Thyroid gland (tissue), 4 donors: ENCODE measurements at regions not wholly inside any gene's neighbourhood (a gene's known extent, or its start where the extent isn't known, plus 50 kb on each side); places are given as distances from the start of the nearest gene placed in this dataset.

ENCODE experiments used
- DNase-seq, 2 donors: peaks; one replicate each; pipeline ENCODE4 v3.0.0-alpha.2; 2019
- H3K27ac ChIP-seq, 3 donors: fragments of 200-600 bp; sonication (generic); 1 replicate in 2 of 3; 2 replicates in 1 of 3; pipeline ENCODE4 v1.5.1; 2016 to 2019; ENCODE audit warnings: mild to moderate bottlenecking in 1 of 3, moderate library complexity in 1 of 3
- H3K27me3 ChIP-seq: fragments of 200-600 bp; sonication (generic); one replicate; pipeline ENCODE4 v1.5.1; 2019
- H3K36me3 ChIP-seq, 2 donors: fragments of 200-600 bp; sonication (generic); one replicate each; pipeline ENCODE4 v1.5.1; 2016 to 2019
- H3K4me1 ChIP-seq, 2 donors: fragments of 200-600 bp; sonication (generic); one replicate each; pipeline ENCODE4 v1.5.1; 2017 to 2019
- H3K4me3 ChIP-seq, 3 donors: fragments of 200-600 bp; sonication (generic); replicated peaks in 1 of 3; 1 replicate in 2 of 3; 2 replicates in 1 of 3; pipeline ENCODE4 v1.5.1; 2016; ENCODE audit warnings: mild to moderate bottlenecking in 1 of 3
- H3K9me3 ChIP-seq: fragments of 200-600 bp; sonication (generic); one replicate; pipeline ENCODE4 v1.5.1; 2017
- CTCF ChIP-seq, 6 experiments: fragments of 200-600 bp in 3 of 6; fragments of 450-650 bp in 3 of 6; sonication (generic) in 3 of 6; IDR thresholded peaks; one replicate each; pipeline ENCODE4 v1.5.1; 2016 to 2019; ENCODE audit warnings: antibody characterized with exemption in 6 of 6, mild to moderate bottlenecking in 2 of 6, inconsistent platforms in 1 of 6, moderate library complexity in 1 of 6
- POLR2A ChIP-seq, 2 donors: fragments of 450-650 bp; IDR thresholded peaks; one replicate each; pipeline ENCODE4 v1.6.1; 2017; ENCODE audit warnings: antibody characterized with exemption in 2 of 2, mild to moderate bottlenecking in 2 of 2, moderate library complexity in 1 of 2
- WGBS, 2 donors: methylation state at CpG; one replicate each; pipeline ENCODE4 v1.1.5; 2017; 5-methylcytosine and 5-hydroxymethylcytosine counted together
- intact Hi-C: fragments of 100-400 bp; cut with DNase I; formaldehyde crosslinking; loops from one replicate; pipeline ENCODE4 v1.15.1; 2023

- Histone ChIP-seq H3K9me3 (no peaks in the 10 kb centered on the region), H3K36me3 (no peaks in the 10 kb centered on the region), H3K4me3 (no peak overlapping the region), H3K4me1 (no peaks in the 10 kb centered on the region), H3K27me3 (no peaks in the 10 kb centered on the region), H3K27ac (no peak overlapping the region)
- WGBS, 2 donors, result 76 to 82% methylated on average over 2 of the region's 2 CpGs
- TF ChIP-seq CTCF (IDR thresholded peaks at IDR 0.05), result no peak
- TF ChIP-seq POLR2A (IDR thresholded peaks at IDR 0.05), result no peak
- DNase-seq, result no peak
- intact Hi-C loops, result no loop called here
Measured at GRCh38 chr7:12911053-12911452, 223.6 kb downstream of the ARL4A start.

GRCh38 chr7:12913002-12913401 is 225.6 kb downstream of the ARL4A start:
- intact Hi-C loops, result no loop called here
- no peak for DNase-seq
- no peaks in the 10 kb centered on the region for H3K36me3 ChIP-seq
- H3K4me3 ChIP-seq, result no peak overlapping the region
- H3K27ac ChIP-seq, result no peak overlapping the region
- WGBS, 2 donors, result 40 to 47% methylated on average over 3 of the region's 3 CpGs
- no peaks in the 10 kb centered on the region for H3K4me1 ChIP-seq
- no peaks in the 10 kb centered on the region for H3K27me3 ChIP-seq
- H3K9me3 ChIP-seq, result no peaks in the 10 kb centered on the region
- no peak for TF ChIP-seq CTCF (IDR thresholded peaks at IDR 0.05)
- no peak for TF ChIP-seq POLR2A (IDR thresholded peaks at IDR 0.05)

DNA sequence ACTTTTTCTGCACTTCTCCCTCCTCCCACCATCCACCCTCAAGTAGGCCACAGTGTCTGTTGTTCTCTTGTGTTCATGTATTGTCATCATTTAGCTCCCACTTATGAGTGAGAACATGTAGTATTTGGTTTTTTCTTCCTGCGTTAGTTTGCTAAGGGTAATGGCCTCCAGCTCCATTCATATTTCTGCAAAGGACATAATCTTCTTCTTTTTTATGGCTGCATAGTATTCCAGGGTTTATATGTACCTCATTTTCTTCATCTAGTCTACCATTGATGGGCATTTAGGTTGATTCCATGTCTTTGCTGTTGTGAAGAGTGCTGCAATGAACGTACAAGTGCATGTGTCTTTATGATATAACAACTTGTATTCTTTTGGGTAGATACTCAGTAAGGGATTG is 230.4 kb downstream of the ARL4A start:
- H3K27me3 ChIP-seq, result no peaks in the 10 kb centered on the region

GRCh38 chr7:12921751-12922345 is 234.4 kb downstream of the ARL4A start:
- no peaks in the 10 kb centered on the region for H3K27me3 ChIP-seq
- no peaks in the 10 kb centered on the region for H3K4me1 ChIP-seq
- no peak for TF ChIP-seq POLR2A (IDR thresholded peaks at IDR 0.05)
- no peak for TF ChIP-seq CTCF (IDR thresholded peaks at IDR 0.05)
- H3K36me3 ChIP-seq, result no peaks in the 10 kb centered on the region
- H3K27ac ChIP-seq, result no peak overlapping the region
- 60% methylated on average over 5 of the region's 5 CpGs for WGBS, 2 donors
- H3K4me3 ChIP-seq, result no peak overlapping the region
- intact Hi-C loops, result no loop called here
- no peak for DNase-seq
- H3K9me3 ChIP-seq, result no peaks in the 10 kb centered on the region

More for the DNA sequence above, 230.4 kb downstream of the ARL4A start:
- intact Hi-C loops, result no loop called here
- H3K27ac ChIP-seq, result no peak overlapping the region
- TF ChIP-seq CTCF (IDR thresholded peaks at IDR 0.05), result no peak
- TF ChIP-seq POLR2A (IDR thresholded peaks at IDR 0.05), result no peak
- H3K36me3 ChIP-seq, result no peaks in the 10 kb centered on the region
- H3K4me1 ChIP-seq, result no peaks in the 10 kb centered on the region
- no peaks in the 10 kb centered on the region for H3K9me3 ChIP-seq
- no peak overlapping the region for H3K4me3 ChIP-seq
- 93 to 95% methylated on average over 2 of the region's 2 CpGs for WGBS, 2 donors
- DNase-seq, result no peak

DNA sequence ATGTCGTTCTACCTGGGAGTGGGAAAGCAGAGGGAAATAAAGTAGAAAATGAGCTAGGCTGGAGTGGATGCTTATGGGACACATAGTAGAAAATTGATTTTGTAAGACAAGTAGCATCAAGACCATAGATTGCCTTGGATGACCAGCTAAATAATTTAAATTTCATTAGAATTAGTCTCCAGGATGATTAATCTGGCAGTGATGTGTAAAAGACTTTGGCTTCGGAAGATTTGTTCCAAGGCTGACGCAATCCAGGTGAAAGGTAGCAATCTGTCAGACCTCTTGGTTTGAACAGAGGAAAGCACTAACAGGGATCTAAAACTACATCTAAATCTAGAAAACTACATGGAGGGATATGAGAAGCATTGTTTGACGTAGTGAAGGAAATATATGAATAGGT is 236.5 kb downstream of the ARL4A start:
- TF ChIP-seq POLR2A (IDR thresholded peaks at IDR 0.05) (no peak), CTCF (IDR thresholded peaks at IDR 0.05) (no peak)
- no peaks in the 10 kb centered on the region for H3K9me3 ChIP-seq
- DNase-seq, result no peak
- 91 to 94% methylated on average over 4 of the region's 4 CpGs for WGBS, 2 donors
- H3K36me3 ChIP-seq, result no peaks in the 10 kb centered on the region
- intact Hi-C loops, result no loop called here
- no peak overlapping the region for H3K27ac ChIP-seq
- no peak overlapping the region for H3K4me3 ChIP-seq
- H3K27me3 ChIP-seq, result no peaks in the 10 kb centered on the region
- no peaks in the 10 kb centered on the region for H3K4me1 ChIP-seq
